Mesenchymal stem cell (in vitro differentiated cells and primary cell): ENCODE measurements at regions not wholly inside any gene's neighbourhood (a gene's known extent, or its start where the extent isn't known, plus 50 kb on each side); places are given as distances from the start of the nearest gene placed in this dataset.

Experiments used
- DNase-seq: peaks from one replicate; pipeline ENCODE4 v3.0.0-alpha.2; 2013
- H2AFZ ChIP-seq: one replicate; pipeline ENCODE4 v1.6.1; 2013; ENCODE audit warnings: low read depth, mild to moderate bottlenecking, control low read depth, inconsistent platforms, low read length, moderate library complexity
- H2AK5ac ChIP-seq: 2 replicates; pipeline ENCODE4 v1.6.1; 2013; ENCODE audit warnings: low read length, moderate library complexity, mild to moderate bottlenecking, inconsistent platforms; ENCODE audit not compliant: severe bottlenecking
- H2BK120ac ChIP-seq: one replicate; pipeline ENCODE4 v1.6.1; 2013; ENCODE audit warnings: low read depth, mild to moderate bottlenecking, inconsistent platforms, low read length, moderate library complexity
- H2BK12ac ChIP-seq, 2 experiments: one replicate each; pipeline ENCODE4 v1.6.1; 2013; ENCODE audit warnings: inconsistent platforms in 2 of 2, low read length in 2 of 2, mild to moderate bottlenecking in 2 of 2, moderate library complexity in 2 of 2, control low read depth in 1 of 2
- H2BK15ac ChIP-seq: one replicate; pipeline ENCODE4 v1.6.1; 2013; ENCODE audit warnings: mild to moderate bottlenecking, low read depth, inconsistent platforms; ENCODE audit not compliant: poor library complexity, severe bottlenecking
- H2BK5ac ChIP-seq: 2 replicates; pipeline ENCODE4 v1.6.1; 2013; ENCODE audit warnings: low read depth, mild to moderate bottlenecking, low read length, control low read depth, inconsistent platforms; ENCODE audit not compliant: poor library complexity, severe bottlenecking
- H3K14ac ChIP-seq, 2 experiments: one replicate each; pipeline ENCODE4 v1.6.1; 2013; ENCODE audit warnings: inconsistent platforms in 2 of 2, low read length in 2 of 2, control low read depth in 1 of 2, mild to moderate bottlenecking in 1 of 2, moderate library complexity in 1 of 2
- H3K18ac ChIP-seq, 2 experiments: one replicate each; pipeline ENCODE4 v1.6.1; 2013; ENCODE audit warnings: inconsistent platforms in 2 of 2, low read length in 2 of 2, control low read depth in 1 of 2, low read depth in 1 of 2, mild to moderate bottlenecking in 1 of 2
- H3K23ac ChIP-seq, 2 experiments: one replicate each; pipeline ENCODE4 v1.6.1; 2013; ENCODE audit warnings: inconsistent platforms in 2 of 2, low read length in 2 of 2, mild to moderate bottlenecking in 2 of 2, moderate library complexity in 2 of 2, control low read depth in 1 of 2
- H3K27ac ChIP-seq: 2 replicates; pipeline ENCODE4 v1.5.1; 2013; ENCODE audit warnings: mild to moderate bottlenecking, moderate library complexity, low read length, control low read depth, inconsistent platforms; ENCODE audit not compliant: poor library complexity, severe bottlenecking
- H3K27me3 ChIP-seq, 2 experiments: 2 replicates each; pipeline versions ENCODE4 v1.6.1 to v1.7.0; 2013; ENCODE audit warnings: low read length in 2 of 2, mild to moderate bottlenecking in 2 of 2, moderate library complexity in 2 of 2, control low read depth in 1 of 2, inconsistent platforms in 1 of 2; ENCODE audit not compliant: control insufficient read depth in 1 of 2, insufficient read depth in 1 of 2
- H3K36me3 ChIP-seq, 2 experiments: 2 replicates each; pipeline versions ENCODE4 v1.6.1 to v1.7.0; 2013; ENCODE audit warnings: low read length in 2 of 2, control low read depth in 1 of 2, inconsistent platforms in 1 of 2, low read depth in 1 of 2, mild to moderate bottlenecking in 1 of 2; ENCODE audit not compliant: insufficient read depth in 2 of 2, control insufficient read depth in 1 of 2
- H3K4ac ChIP-seq, 2 experiments: one replicate each; pipeline ENCODE4 v1.6.1; 2013; ENCODE audit warnings: inconsistent platforms in 2 of 2, low read length in 2 of 2, mild to moderate bottlenecking in 2 of 2, moderate library complexity in 2 of 2, control low read depth in 1 of 2, low read depth in 1 of 2
- H3K4me1 ChIP-seq: 2 replicates; pipeline ENCODE4 v1.6.1; 2013; ENCODE audit warnings: low read depth, low read length, control low read depth; ENCODE audit not compliant: control insufficient read depth, insufficient read depth
- H3K4me2 ChIP-seq: 2 replicates; pipeline ENCODE4 v1.6.1; 2013; ENCODE audit warnings: low read length, mild to moderate bottlenecking, inconsistent platforms; ENCODE audit not compliant: poor library complexity, severe bottlenecking
- H3K4me3 ChIP-seq, 2 experiments: 2 replicates each; pipeline versions ENCODE4 v1.5.1 to v1.7.0; 2013; ENCODE audit warnings: low read length in 2 of 2, mild to moderate bottlenecking in 2 of 2, control low read depth in 1 of 2, low read depth in 1 of 2; ENCODE audit not compliant: insufficient read depth in 1 of 2
- H3K79me1 ChIP-seq: replicated peaks from 2 replicates; pipeline ENCODE4 v1.6.1; 2013; ENCODE audit warnings: mild to moderate bottlenecking, control low read depth, low read length, inconsistent platforms; ENCODE audit not compliant: poor library complexity, severe bottlenecking
- H3K9ac ChIP-seq: 2 replicates; pipeline ENCODE4 v1.7.0; 2013; ENCODE audit warnings: mild to moderate bottlenecking, low read length, moderate library complexity
- H3K9me3 ChIP-seq: 2 replicates; pipeline ENCODE4 v1.7.0; 2013; ENCODE audit warnings: mild to moderate bottlenecking, low read length; ENCODE audit not compliant: control insufficient read depth
- H4K8ac ChIP-seq: one replicate; pipeline ENCODE4 v1.6.1; 2013; ENCODE audit warnings: inconsistent platforms, mild to moderate bottlenecking, low read length, moderate library complexity
- H4K91ac ChIP-seq: one replicate; pipeline ENCODE4 v1.6.1; 2013; ENCODE audit warnings: mild to moderate bottlenecking, low read length, inconsistent platforms
- WGBS: methylation state at CpG from one replicate; pipeline ENCODE4 v1.1.7; 2013; ENCODE audit warnings: mixed read lengths; 5-methylcytosine and 5-hydroxymethylcytosine counted together

- H3K18ac ChIP-seq: no peak overlapping the region
- H2AK5ac ChIP-seq: no peak overlapping the region
- H3K36me3 ChIP-seq: no peaks in the 10 kb centered on the region
- H2BK120ac ChIP-seq: no peak overlapping the region
- H2BK12ac ChIP-seq: no peak overlapping the region
- no peaks in the 10 kb centered on the region for H3K4me1 ChIP-seq
- DNase-seq: no peak
- H2BK15ac ChIP-seq: no peak overlapping the region
- H3K14ac ChIP-seq: no peak overlapping the region
- no peak overlapping the region for H3K4ac ChIP-seq
- WGBS: 97% methylated on average over 1 of the region's 1 CpG
- H3K27ac ChIP-seq: no peak overlapping the region
- H2AFZ ChIP-seq: no peak overlapping the region
- no peak overlapping the region for H3K9ac ChIP-seq
- no peak overlapping the region for H3K4me3 ChIP-seq
- no peak overlapping the region for H4K91ac ChIP-seq
- no peak overlapping the region for H3K23ac ChIP-seq
- H3K27me3 ChIP-seq: no peaks in the 10 kb centered on the region
- no peak overlapping the region for H4K8ac ChIP-seq
- H3K9me3 ChIP-seq: peaks cover 4% of the 10 kb centered on the region
- H2BK5ac ChIP-seq: no peak overlapping the region
- H3K79me1 ChIP-seq: no peaks in the 10 kb centered on the region
- no peak overlapping the region for H3K4me2 ChIP-seq
Observed at GRCh38 chr1:95625224-95625623, 391.2 kb downstream of the RWDD3 start.

DNA sequence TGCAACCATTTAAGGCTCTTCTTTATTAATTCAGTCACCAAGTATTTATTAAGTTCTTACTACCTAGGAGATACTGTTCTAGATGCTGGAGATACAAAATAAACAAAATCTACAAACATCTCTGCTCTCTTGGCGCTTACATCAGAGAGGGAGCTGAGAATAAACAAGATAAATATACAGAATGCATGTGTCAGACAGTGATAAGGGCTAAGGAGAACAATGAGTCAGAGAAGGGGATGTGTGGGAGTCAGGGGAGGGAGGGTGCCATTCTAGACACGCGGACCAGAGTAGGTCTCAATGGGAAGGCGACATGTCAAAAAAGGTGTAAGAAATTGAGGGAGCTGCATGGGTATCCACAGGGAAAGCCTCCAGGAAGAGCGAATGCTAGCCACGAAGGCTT lies 393.2 kb downstream of the RWDD3 start:
- 84% methylated on average over 6 of the region's 6 CpGs for WGBS
- Histone ChIP-seq H3K27me3 (no peaks in the 10 kb centered on the region), H3K9me3 (peaks cover 4% of the 10 kb centered on the region), H3K23ac (no peak overlapping the region), H2AFZ (no peak overlapping the region), H3K14ac (no peak overlapping the region), H3K4me1 (no peaks in the 10 kb centered on the region), H3K4me3 (no peak overlapping the region), H4K8ac (no peak overlapping the region), H2BK12ac (no peak overlapping the region), H3K9ac (no peak overlapping the region), H2BK5ac (no peak overlapping the region), H3K79me1 (no peaks in the 10 kb centered on the region), H2BK15ac (no peak overlapping the region), H3K4ac (no peak overlapping the region), H2AK5ac (no peak overlapping the region), H2BK120ac (no peak overlapping the region), H3K4me2 (no peak overlapping the region), H4K91ac (no peak overlapping the region), H3K36me3 (no peaks in the 10 kb centered on the region), H3K27ac (no peak overlapping the region), H3K18ac (no peak overlapping the region)
- DNase-seq: no peak

- Histone ChIP-seq H3K23ac (no peak overlapping the region), H2AK5ac (no peak overlapping the region), H3K36me3 (no peaks in the 10 kb centered on the region), H4K8ac (no peak overlapping the region), H3K9ac (no peak overlapping the region), H3K4me1 (no peaks in the 10 kb centered on the region), H3K14ac (no peak overlapping the region), H4K91ac (no peak overlapping the region), H3K79me1 (no peaks in the 10 kb centered on the region), H3K18ac (no peak overlapping the region), H3K4ac (no peak overlapping the region), H3K4me2 (no peak overlapping the region), H2BK15ac (no peak overlapping the region), H2AFZ (peak overlapping the region; percentile 23), H3K27ac (no peak overlapping the region), H3K9me3 (peaks cover 4% of the 10 kb centered on the region), H2BK5ac (no peak overlapping the region), H2BK12ac (no peak overlapping the region), H2BK120ac (no peak overlapping the region), H3K4me3 (no peak overlapping the region), H3K27me3 (no peaks in the 10 kb centered on the region)
- 71% methylated on average over 3 of the region's 3 CpGs for WGBS
- DNase-seq: no peak
Observed at GRCh38 chr1:95631695-95632094, 397.7 kb downstream of the RWDD3 start.

DNA sequence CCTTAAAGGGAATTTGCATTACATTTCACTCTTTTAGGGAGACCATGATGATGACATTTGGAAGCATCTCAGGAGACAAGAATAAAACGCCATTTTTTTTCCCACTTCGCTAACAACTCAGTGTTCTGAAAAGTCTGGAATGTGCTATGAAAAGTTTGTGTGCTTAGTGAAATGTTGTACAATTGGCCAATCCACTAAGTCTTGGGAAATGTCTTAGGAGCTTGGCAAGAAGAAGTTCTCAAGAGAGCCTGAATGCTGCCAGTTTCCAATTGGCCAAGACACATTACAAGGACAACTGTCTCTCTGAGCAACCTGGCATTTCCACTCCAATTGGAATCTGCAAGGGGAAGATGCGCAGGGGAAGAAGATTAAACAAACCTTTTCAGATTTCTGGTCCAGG lies 401.8 kb downstream of the RWDD3 start:
- Histone ChIP-seq H4K8ac (no peak overlapping the region), H2BK15ac (no peak overlapping the region), H3K9ac (no peak overlapping the region), H3K79me1 (no peaks in the 10 kb centered on the region), H2AFZ (no peak overlapping the region), H3K18ac (no peak overlapping the region), H3K9me3 (no peaks in the 10 kb centered on the region), H3K4me1 (no peaks in the 10 kb centered on the region), H4K91ac (no peak overlapping the region), H3K36me3 (no peaks in the 10 kb centered on the region), H3K23ac (no peak overlapping the region), H3K4me2 (no peak overlapping the region), H3K4ac (no peak overlapping the region), H3K14ac (no peak overlapping the region), H2BK12ac (no peak overlapping the region), H3K27me3 (no peaks in the 10 kb centered on the region), H2BK120ac (no peak overlapping the region), H3K4me3 (no peak overlapping the region), H3K27ac (no peak overlapping the region), H2BK5ac (no peak overlapping the region), H2AK5ac (no peak overlapping the region)
- 93% methylated on average over 3 of the region's 3 CpGs for WGBS
- DNase-seq: no peak
